K562 (cell line): ENCODE measurements at regions not wholly inside any gene's neighbourhood (a gene's known extent, or its start where the extent isn't known, plus 50 kb on each side); places are given as distances from the start of the nearest gene placed in this dataset.

Experiments
- CREBBP ChIP-seq: IDR thresholded peaks from one replicate; pipeline ENCODE4 v1.6.1; 2012; ENCODE audit warnings: low read depth, mild to moderate bottlenecking, control low read depth, inconsistent platforms, low read length
- ETV6 ChIP-seq, 3 experiments: fragments of 150-350 bp in 1 of 3; sonication (generic) in 1 of 3; formaldehyde crosslinking in 1 of 3; IDR thresholded peaks; 2 replicates each; pipeline versions ENCODE4 v1.6.1 to v1.8.0; 2014 to 2022; ENCODE audit warnings: borderline replicate concordance in 2 of 3, low read depth in 2 of 3, antibody characterized with exemption in 1 of 3, low read length in 1 of 3, mild to moderate bottlenecking in 1 of 3, missing genetic modification reagents in 1 of 3
- EZH2 ChIP-seq: IDR thresholded peaks from 2 replicates; pipeline ENCODE4 v1.6.1; 2012; ENCODE audit warnings: low read depth, mild to moderate bottlenecking, inconsistent platforms, low read length, borderline replicate concordance
- HNRNPUL1 ChIP-seq: fragments of 200-400 bp; formaldehyde crosslinking; IDR thresholded peaks from 2 replicates; pipeline ENCODE4 v1.6.1; 2017; ENCODE audit warnings: low read length
- KLF16 ChIP-seq: IDR thresholded peaks from 2 replicates; pipeline ENCODE4 v1.6.1; 2016; ENCODE audit warnings: antibody characterized with exemption
- MAZ ChIP-seq, 2 experiments: fragments of 450-650 bp in 1 of 2; sonication (generic) in 1 of 2; formaldehyde crosslinking; IDR thresholded peaks in 1 of 2; conservative IDR thresholded peaks in 1 of 2; 2 replicates each; pipeline versions ENCODE4 v1.4.0 to v1.5.0; 2020; ENCODE audit warnings: mild to moderate bottlenecking in 1 of 2, missing genetic modification reagents in 1 of 2
- POLR2AphosphoS5 ChIP-seq: IDR thresholded peaks from 2 replicates; pipeline ENCODE4 v1.6.1; 2011; ENCODE audit warnings: mild to moderate bottlenecking, low read depth, low read length, moderate library complexity; ENCODE audit not compliant: control insufficient read depth, insufficient read depth
- ZBTB8A ChIP-seq: fragments of 450-650 bp; IDR thresholded peaks from 2 replicates; pipeline ENCODE4 v1.6.1; 2018; ENCODE audit warnings: mild to moderate bottlenecking, moderate library complexity; ENCODE audit not compliant: partially characterized antibody
- ZNF184 ChIP-seq: sonication (generic); formaldehyde crosslinking; IDR thresholded peaks from 2 replicates; pipeline ENCODE4 v1.5.0; 2020; ENCODE audit warnings: missing genetic modification reagents
- TF ChIP-seq, protein P1 (sequence below), 3 experiments: IDR thresholded peaks in 2 of 3; conservative IDR thresholded peaks in 1 of 3; 2 replicates each; pipeline ENCODE4 v1.5.1; 2011 to 2012; ENCODE audit warnings: low read length in 3 of 3, mild to moderate bottlenecking in 3 of 3, control low read depth in 2 of 3, improper control_type of control experiment in 1 of 3, inconsistent platforms in 1 of 3, low read depth in 1 of 3, mixed read lengths in 1 of 3, moderate library complexity in 1 of 3; ENCODE audit not compliant: insufficient read depth in 2 of 3
- TF ChIP-seq, protein P2 (sequence below): fragments of 250-450 bp; sonication (Bioruptor Pico); IDR thresholded peaks from 2 replicates; pipeline ENCODE4 v1.8.0; 2021; ENCODE audit warnings: mild to moderate bottlenecking, moderate library complexity
- TF ChIP-seq, protein P3 (sequence below), 2 experiments: IDR thresholded peaks; 2 replicates each; pipeline ENCODE4 v1.6.1; 2012; ENCODE audit warnings: improper control_type of control experiment in 2 of 2, low read depth in 2 of 2, low read length in 2 of 2, borderline replicate concordance in 1 of 2

DNA sequence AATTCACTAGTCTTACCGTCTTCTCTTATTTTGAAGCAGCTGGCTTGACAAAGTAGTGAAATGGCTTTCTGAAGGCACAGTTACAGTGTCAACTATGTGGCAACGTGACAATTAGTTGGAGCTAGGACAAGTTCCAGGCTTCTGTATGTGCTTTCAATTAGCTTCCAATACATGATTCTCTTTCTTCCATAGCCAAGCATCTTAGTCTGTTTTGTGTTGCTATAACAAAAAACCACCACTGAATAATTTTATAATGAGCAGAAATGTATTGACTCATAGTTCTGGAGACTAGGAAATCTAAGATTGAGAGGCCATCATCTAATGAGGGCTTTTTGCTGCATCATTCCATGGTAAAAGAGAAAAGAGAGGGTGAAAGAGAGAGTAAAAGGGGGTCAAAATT, 365.1 kb upstream of the PLSCR5 start:
- TF ChIP-seq CREBBP (no peak), ZBTB8A (no peak), POLR2AphosphoS5 (no peak), ETV6 (IDR thresholded peaks at IDR 0.05; ENCODE audit: borderline replicate concordance in 1 of 2, low read depth in 2 of 2, low read length in 1 of 2) (no peak), ETV6 (CRISPR knock-in tag; IDR thresholded peaks at IDR 0.05; ENCODE audit: borderline replicate concordance) (no peak), ZNF184 (CRISPR knock-in tag) (no peak), MAZ (CRISPR knock-in tag; conservative IDR thresholded peaks at IDR 0.05 in 1 of 2, IDR thresholded peaks at IDR 0.05 in 1 of 2) (no peak), KLF16 (no peak), EZH2 (no peak), HNRNPUL1 (no peak)
- TF ChIP-seq, protein P1, sequence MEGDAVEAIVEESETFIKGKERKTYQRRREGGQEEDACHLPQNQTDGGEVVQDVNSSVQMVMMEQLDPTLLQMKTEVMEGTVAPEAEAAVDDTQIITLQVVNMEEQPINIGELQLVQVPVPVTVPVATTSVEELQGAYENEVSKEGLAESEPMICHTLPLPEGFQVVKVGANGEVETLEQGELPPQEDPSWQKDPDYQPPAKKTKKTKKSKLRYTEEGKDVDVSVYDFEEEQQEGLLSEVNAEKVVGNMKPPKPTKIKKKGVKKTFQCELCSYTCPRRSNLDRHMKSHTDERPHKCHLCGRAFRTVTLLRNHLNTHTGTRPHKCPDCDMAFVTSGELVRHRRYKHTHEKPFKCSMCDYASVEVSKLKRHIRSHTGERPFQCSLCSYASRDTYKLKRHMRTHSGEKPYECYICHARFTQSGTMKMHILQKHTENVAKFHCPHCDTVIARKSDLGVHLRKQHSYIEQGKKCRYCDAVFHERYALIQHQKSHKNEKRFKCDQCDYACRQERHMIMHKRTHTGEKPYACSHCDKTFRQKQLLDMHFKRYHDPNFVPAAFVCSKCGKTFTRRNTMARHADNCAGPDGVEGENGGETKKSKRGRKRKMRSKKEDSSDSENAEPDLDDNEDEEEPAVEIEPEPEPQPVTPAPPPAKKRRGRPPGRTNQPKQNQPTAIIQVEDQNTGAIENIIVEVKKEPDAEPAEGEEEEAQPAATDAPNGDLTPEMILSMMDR (IDR thresholded peaks at IDR 0.05 in 2 of 3, conservative IDR thresholded peaks at IDR 0.05 in 1 of 3; ENCODE audit: insufficient read depth in 2 of 3, low read depth in 1 of 3, low read length in 3 of 3), result no peak
- TF ChIP-seq, protein P2, sequence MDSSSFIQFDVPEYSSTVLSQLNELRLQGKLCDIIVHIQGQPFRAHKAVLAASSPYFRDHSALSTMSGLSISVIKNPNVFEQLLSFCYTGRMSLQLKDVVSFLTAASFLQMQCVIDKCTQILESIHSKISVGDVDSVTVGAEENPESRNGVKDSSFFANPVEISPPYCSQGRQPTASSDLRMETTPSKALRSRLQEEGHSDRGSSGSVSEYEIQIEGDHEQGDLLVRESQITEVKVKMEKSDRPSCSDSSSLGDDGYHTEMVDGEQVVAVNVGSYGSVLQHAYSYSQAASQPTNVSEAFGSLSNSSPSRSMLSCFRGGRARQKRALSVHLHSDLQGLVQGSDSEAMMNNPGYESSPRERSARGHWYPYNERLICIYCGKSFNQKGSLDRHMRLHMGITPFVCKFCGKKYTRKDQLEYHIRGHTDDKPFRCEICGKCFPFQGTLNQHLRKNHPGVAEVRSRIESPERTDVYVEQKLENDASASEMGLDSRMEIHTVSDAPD (CRISPR knock-in tag), result no peak
- TF ChIP-seq, protein P3, sequence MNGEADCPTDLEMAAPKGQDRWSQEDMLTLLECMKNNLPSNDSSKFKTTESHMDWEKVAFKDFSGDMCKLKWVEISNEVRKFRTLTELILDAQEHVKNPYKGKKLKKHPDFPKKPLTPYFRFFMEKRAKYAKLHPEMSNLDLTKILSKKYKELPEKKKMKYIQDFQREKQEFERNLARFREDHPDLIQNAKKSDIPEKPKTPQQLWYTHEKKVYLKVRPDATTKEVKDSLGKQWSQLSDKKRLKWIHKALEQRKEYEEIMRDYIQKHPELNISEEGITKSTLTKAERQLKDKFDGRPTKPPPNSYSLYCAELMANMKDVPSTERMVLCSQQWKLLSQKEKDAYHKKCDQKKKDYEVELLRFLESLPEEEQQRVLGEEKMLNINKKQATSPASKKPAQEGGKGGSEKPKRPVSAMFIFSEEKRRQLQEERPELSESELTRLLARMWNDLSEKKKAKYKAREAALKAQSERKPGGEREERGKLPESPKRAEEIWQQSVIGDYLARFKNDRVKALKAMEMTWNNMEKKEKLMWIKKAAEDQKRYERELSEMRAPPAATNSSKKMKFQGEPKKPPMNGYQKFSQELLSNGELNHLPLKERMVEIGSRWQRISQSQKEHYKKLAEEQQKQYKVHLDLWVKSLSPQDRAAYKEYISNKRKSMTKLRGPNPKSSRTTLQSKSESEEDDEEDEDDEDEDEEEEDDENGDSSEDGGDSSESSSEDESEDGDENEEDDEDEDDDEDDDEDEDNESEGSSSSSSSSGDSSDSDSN (IDR thresholded peaks at IDR 0.05; ENCODE audit: borderline replicate concordance in 1 of 2, low read depth in 2 of 2, low read length in 2 of 2), result no peak
